ENCODE measurements at regions not wholly inside any gene's neighbourhood (a gene's known extent, or its start where the extent isn't known, plus 50 kb on each side); places are given as distances from the start of the nearest gene placed in this dataset.

DNA sequence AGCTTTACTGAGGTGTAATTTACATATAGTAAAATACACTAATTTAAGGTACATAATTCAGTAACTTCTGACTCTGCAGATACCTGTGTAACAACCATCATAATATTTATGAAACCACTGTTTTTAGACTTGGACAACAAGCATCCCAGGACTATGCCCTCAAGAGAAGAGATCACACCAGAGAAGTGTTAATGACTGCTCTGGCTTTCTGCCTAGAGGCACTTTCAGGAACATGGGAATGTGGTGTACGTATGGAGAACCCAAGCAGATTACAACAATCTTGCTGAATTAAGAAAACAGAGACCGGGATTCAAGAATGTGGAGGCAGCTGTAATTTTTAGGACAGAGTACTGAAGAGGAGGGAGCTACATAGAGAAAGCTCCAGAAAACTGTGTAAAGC lies 475.2 kb downstream of the LPIN1 start:
- no peak for DNase-seq

DNA sequence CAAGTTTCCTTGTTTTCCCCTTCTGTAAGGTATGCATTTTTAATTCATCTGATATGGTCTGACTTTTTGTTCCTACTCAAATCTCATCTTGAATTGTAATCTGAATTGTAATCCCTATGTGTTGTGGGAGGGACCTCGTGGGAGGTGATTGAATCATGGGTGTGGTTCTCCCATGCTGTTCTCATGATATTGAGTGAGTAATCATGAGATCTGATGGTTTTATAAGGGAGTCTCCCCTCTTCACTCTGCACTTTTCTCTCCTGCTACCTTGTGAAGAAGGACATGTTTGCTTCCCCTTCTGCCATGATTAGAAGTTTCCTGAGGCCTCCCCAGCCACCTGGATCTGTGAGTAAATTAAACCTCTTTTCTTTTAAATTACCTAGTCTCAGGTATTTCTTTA lies 476.1 kb downstream of the LPIN1 start:
- no peak for DNase-seq

GRCh38 chr2:12223732-12224131 lies 477.3 kb downstream of the LPIN1 start:
- DNase-seq, result no peak

- no peak for DNase-seq
Measured at GRCh38 chr2:12226653-12227052, 480.2 kb downstream of the LPIN1 start.

- DNase-seq, result no peak
Measured at GRCh38 chr2:12227941-12228608, 481.6 kb downstream of the LPIN1 start.

GRCh38 chr2:12231288-12231687 lies 484.9 kb downstream of the LPIN1 start:
- DNase-seq, result no peak

- DNase-seq, result no peak
Measured at GRCh38 chr2:12232876-12233275, 483.9 kb upstream of the TRIB2 start.

DNA sequence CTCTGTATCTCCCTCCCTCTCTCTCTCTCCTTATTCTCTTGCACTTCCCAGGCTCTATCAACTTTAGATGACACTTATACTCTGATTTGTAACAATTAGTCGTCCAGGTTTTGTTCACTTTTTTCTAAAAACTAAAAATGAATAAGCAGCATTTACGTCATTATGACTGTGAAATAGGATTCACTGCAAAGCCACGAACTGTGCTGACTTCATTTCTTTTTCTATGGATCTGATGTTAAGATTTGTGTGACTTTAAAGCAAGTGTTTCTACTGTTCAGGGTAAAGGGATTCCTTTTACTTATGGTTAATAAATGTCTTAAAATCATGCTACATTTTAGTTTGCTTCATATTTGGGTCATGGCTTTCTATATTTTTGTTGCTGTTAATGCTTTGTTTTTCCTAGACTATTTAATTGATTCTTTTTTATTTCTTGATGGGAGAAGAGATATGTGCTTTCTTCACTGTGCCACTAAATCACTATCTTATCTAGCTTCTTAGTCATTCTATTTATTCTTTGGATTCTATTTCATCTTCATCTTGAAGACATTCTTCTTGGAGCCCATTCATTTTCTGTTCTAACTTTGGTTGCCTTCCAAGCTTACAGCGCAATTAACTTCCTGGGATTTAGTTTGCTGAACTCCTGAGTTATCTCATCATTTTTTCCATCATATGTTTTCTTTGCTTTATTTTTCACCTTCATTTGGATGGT lies 480.4 kb upstream of the TRIB2 start:
- DNase-seq, result no peak

- DNase-seq, result no peak
Measured at GRCh38 chr2:12240206-12240605, 476.5 kb upstream of the TRIB2 start.

DNA sequence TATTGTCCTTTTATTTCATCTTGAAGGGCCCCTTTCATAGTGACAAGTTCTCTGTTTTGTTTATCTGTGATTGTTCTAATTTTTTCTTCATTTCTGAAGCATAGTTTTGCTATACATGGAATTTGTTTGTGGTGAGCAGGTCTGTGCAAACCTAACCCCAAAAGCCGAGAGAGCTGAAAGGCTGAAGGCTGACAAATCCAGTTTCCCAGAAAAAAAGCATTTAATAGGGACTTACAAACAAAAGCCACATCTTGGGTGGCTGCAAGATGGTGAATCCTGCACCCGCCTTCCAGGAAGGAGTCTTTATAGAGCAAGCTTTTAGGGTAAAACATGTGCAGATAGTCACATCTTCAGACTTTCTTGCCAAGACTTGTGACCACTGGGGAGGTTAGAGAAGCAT lies 473.4 kb upstream of the TRIB2 start:
- DNase-seq, result no peak

GRCh38 chr2:12244070-12244469 lies 472.7 kb upstream of the TRIB2 start:
- DNase-seq, result no peak

GRCh38 chr2:12251121-12251520 lies 465.6 kb upstream of the TRIB2 start:
- DNase-seq, result no peak

DNA sequence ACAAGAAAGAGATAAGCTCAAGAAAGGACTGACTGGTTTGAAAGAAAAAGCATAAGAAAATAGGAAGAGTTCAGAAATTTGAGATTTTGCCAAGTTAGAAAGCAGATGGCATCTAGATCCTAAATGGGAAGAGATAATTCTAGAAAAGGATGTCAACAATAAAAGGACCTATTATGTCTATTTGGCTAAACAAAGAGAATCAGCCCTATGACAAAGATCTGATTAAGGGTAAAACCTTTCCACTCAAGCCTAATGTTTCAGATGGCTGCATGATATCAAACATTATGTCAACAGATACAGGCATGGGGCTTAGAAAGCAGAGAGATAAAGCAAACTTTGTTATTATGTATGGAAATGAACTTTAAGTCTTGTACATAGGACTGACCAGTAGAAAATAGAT lies 465.0 kb upstream of the TRIB2 start:
- no peak for DNase-seq

GRCh38 chr2:12253167-12253778 lies 463.5 kb upstream of the TRIB2 start:
- no peak for DNase-seq

DNA sequence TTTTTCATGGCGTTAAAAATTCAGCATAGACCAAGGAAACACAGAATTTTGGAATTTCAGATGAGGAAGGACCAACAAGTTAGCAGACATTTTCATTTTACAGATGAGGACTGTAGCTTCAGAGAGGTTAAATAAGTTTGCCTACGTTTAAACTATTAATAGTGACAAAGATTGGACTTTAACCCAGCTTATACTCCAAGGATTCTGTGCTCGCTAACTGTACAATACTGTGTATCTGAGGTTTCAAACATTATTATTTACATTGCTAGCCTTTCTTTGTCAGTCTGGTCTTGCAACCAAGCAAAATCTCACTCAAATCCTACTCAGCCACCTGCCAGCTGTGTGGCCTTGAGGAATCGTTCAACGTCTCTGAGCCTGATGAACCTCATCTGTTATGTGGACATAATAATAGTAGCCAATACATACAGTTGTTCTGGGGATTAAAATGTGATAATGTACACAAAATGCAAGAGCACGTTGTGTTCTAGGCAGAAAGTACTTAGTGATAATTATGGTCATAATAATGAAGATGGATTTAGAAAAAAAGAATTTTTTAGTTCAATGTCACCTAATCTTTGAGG lies 462.4 kb upstream of the TRIB2 start:
- no peak for DNase-seq

DNA sequence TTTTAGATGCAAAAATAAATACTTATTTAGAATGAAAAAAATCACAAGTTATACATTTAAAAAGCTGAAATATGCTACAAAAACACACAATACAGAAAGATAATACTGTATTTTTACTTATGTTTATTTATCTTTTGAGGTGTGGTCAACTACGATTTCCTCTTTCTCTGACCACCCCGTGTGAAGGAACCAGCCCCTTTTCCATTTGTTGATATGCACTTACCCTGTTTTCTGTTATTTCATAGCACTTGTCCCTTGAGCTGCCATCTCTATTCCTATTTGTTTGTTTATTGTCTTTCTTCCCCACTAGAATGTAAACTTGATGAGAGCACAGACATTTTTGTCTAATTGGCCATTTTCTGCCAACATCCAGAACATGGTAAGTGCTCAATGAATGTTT lies 460.5 kb upstream of the TRIB2 start:
- no peak for DNase-seq

GRCh38 chr2:12257476-12257875 lies 459.3 kb upstream of the TRIB2 start:
- no peak for DNase-seq

DNA sequence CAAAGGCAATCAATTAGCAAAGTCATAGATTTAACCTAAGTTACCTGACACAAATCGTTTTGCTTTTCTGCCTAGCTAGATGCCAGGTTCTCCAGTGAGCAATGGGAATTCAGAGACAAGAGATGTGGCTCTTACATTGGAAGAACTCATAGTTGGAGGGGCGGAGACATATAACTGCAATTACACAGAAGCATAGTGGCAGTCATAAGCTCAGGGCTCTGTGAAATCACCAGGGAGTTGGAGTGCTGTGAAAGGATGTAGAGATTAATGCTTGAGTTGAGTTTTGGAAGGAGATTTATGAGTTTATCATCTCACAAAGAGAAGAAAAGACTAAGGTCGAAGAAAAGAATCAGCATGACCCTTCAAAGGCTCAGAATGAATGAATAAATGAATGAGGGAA lies 457.2 kb upstream of the TRIB2 start:
- DNase-seq, result no peak

- DNase-seq, result no peak
Measured at GRCh38 chr2:12261986-12262680, 454.6 kb upstream of the TRIB2 start.

DNA sequence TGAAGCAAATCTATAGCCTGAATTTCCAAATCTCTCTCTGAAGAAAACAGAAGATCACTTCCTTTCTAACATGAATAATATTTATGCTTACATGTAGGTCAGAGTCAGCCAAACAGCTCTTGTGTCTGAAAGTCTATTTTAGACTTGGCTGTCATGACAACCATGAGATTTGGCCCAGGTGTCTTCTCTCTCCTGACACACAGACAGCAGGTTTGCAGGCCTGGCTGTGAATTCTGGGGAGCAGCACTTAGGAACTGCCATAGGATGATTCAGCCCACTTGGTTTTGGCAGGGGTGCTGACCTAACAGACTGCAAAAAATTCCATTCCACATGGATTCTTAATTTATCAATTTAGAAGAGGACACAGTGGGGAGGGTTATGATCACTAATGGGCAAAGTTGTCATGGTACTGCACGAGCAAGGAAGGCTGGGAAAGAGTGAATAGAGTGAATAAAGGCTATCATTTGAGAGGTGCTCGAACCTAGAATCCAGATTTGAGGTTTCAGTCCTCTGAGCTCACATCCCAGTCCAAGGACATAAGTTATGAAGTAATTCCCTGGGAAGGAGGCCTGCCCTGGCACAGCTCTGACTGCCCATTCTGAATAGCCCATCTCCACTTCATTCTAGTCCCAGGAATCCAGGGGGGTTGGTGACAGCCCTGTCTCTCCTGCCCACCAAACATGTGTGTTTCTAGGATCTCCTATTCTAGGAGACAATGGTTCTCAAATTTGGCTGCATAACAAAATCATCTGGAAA lies 453.9 kb upstream of the TRIB2 start:
- no peak for DNase-seq

- no peak for DNase-seq
Measured at GRCh38 chr2:12263730-12264129, 453.0 kb upstream of the TRIB2 start.

- DNase-seq, result no peak
Measured at GRCh38 chr2:12264146-12264545, 452.6 kb upstream of the TRIB2 start.

DNA sequence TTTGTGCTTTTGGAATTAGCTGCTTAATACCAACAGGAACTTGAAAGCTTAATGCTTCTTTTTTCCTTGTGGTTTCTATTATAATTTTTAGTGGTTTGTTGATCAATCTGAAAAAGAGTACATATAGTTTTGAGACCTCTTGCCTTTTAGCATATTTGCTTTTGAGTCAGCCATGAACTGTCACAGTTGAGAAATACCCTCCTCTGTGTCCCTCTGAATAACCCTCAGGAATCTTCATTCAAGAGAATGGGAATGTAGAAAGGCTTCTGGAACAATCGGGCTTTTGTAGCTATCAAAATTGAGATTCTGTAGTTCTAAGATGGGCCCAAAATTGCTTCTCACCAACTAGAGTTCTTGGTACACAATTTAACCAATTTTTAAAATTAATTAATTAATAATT lies 451.1 kb upstream of the TRIB2 start:
- no peak for DNase-seq
